MV-4-11 (cell line): ENCODE measurements at regions not wholly inside any gene's neighbourhood (a gene's known extent, or its start where the extent isn't known, plus 50 kb on each side); places are given as distances from the start of the nearest gene placed in this dataset.
"Not testable (repeated sequence)": the region's sequence is repeated elsewhere in the genome, so short reads cannot be mapped to it uniquely, and the experiment has no call there.

Experiments
- DNase-seq: peaks from one replicate; lab custom pipeline; 2025; lab: John Stamatoyannopoulos, UW

DNA sequence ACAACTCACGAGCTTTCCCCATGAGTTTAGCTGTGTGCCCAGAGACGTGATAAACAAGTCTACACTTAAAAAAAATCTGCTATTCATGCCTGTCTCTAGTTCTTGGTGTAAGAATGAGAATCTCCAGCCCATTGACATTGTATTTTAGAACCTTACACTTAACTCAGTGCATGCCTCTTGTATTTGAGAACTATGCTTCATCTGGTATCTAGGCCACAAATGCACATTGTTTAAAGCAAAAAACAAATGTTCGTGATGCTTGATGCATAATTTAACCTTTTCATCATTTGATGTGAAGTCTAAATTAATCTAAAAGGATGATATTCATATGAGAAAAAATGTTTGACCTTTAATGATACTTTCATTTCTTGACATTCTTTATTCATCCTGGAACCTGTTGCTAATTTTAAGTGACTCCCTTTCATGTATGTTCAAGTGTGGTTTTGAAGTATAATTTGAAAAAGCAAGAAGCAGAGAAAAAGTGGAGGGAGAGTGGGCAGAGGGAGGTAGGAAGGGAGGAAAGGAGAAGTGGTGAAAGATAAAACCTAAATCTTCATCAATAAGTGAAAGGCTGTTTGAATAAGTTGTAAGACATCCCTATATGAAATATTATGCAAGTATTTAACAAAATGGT, 116.9 kb downstream of the PFDN4 start:
- no peak for DNase-seq

DNA sequence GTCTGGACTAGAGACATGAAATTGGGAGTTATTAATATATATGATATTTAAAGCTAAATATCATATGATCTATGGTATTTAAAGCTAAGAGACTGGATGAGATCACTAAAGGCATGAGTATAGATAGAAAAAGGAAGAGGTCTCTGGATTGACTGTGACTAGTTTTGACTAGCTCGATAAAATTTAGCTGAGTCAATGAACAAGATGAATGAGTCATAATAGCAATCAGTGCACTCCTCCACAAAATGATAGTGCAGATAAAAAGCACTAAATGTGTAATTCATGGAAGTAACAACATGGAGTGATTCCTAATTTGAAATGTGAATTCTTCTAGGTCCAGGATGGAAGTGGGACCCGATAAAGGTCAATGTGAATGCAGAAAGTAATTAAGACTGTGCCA, 127.4 kb downstream of the PFDN4 start:
- no peak for DNase-seq

DNA sequence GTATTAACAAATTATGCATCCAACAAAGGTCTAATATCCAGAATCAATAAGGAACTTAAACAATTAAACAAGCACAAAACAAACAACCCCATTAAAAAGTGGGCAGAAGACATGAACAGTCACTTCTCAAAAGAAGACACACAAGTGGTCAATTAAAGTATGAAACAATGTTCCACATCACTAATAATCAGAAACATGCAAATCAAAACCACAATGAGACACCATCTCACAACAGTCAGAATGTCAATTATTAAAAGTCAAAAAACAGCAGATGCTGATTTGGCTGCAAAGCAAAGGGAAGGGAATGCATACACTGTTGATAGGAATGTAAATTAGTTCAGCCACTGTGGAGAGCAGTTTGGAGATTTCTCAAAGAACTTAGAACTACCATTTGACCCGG, 129.3 kb downstream of the PFDN4 start:
- no peak for DNase-seq

DNA sequence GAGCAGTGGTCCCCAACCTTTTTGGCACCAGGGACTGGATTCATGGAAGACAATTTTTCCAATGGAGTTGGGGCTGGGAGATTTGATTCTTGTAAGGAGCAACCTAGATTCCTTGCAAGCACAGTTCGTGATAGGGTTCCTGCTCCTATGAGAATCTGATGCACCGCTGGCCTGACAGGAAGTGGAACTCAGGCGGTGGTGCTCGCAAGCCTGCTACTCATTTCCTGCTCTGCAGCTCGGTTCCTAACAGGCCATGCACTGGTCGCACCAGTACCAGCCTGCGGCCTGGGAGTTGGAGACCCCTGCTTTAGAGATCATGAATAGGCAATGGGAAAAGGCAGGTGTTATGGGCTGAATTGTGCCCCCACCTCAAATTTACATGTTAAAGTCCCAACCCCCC, 131.2 kb downstream of the PFDN4 start:
- DNase-seq, result peak; percentile 36

DNA sequence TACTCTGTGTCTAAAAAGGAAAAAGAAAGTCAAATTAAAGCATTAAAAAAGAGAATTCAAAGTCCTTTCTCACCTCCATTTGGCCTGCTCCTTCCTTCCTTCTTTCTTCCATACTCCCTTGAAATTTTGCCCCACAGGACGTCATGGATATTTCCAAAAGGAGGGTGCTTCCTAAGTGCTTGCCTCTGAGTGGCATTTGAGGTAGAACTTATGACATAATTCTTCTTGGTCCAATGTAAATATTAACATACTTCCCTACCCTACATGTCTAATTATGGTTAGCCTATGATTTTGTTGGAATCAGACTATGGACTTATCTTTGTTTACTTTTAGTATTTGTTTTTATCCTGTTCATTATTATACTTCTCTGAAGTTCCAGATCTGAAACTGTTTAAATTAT, 132.3 kb downstream of the PFDN4 start:
- DNase-seq, result no peak

DNA sequence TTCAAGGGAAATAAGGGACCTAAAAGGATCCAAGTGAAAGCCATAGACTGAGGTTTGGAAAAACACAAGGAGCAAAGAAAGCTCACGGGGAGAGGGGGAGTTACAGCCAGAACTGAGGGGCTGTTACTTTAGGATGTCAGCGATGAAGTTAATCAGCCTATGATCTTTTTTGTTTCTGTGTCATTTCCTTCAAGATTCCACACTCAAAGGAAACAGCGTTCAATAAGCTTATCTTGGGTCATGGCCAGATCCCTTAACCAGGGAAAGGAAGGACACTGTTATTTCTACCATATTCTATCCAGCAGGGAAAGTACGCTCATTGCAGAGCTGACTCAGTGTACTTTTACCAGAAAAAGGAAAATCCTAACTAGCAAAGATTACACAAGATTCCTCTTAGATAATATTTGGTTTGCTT, 132.8 kb downstream of the PFDN4 start:
- no peak for DNase-seq

DNA sequence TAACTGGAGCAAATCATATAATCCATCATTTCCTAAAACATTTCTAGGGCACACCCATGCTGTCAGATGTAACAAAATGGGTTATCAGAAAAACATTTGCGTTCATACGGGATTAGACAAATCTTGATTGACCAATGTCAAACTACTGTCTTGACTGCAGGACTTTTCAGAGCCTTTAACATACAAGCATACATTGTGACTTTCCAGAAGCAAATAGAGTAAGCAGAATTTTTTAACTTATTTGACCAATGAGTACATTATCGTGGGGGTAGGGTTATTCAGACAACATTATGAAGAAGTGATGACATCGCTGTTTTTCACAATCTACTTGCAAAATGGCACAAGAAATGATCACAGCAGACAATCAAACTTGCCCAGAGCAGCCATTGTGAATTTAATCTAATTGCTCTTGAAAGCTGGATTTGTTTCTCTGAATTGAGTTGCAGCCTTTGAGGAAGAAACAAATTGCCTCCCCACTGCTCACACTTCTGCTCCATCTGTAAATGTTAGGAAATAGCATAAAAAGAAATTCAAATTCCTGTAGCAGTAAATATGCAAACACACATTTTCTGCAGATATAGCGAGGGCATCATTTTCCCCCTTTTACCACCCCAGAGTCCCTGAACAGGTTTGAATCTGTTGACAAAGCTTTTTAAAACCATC, 133.0 kb upstream of the DOK5 start:
- no peak for DNase-seq

DNA sequence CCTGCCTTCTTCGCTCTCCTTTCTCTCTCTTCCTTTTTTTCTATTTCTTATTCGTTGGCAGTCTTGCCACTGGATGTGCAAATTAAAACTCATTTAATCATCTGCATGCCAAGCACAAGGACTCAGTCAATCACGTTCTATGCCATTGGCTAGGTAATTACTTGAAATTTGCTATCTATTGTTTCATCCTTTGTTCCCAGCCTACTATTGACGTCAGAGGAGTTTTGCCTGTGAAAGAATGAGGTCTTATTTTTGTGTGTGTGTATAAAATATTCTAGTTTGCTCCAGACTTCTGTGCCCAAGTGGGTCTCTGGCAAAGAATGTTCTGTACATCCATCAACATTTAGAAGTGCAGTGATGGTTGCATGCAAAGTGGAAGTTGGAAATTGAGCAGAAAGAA, 132.3 kb upstream of the DOK5 start:
- no peak for DNase-seq

DNA sequence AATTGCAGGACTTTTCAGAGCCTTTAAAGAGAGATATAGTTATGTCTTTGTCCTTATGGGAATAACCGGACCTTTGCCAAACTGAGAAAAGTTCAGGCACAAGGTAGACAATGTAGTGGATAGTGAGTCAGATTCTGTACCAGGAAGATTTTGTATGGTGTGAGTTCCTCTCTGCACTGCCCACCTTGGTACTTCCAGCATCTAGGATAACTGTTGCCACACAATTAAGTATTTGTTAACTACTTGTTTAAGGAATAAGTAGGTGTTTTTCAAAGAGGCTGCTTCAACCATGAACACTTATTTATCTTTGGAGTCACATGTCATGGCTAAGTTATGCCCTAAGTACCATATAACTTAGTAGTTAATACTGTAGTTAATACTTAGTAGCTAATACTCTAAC, 131.8 kb upstream of the DOK5 start:
- no peak for DNase-seq

DNA sequence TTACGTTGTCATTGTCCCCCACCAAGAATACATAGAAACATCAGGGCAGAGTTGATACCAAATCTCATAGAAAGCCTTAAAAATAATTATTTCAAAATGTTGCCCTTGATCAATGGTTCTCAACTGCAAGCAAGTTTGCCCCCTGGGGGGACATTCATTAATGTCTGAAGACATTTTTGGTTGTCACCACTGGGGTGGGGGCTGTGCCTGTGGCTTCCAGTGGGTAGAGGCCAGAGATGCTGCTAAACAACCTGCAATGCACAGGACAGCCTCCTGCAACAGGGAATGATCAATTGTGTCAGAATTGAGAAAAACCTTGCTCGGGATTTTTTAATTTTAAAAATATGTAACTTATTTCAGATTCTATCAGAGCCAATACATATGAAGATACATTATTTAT, 130.6 kb upstream of the DOK5 start:
- DNase-seq, result no peak

DNA sequence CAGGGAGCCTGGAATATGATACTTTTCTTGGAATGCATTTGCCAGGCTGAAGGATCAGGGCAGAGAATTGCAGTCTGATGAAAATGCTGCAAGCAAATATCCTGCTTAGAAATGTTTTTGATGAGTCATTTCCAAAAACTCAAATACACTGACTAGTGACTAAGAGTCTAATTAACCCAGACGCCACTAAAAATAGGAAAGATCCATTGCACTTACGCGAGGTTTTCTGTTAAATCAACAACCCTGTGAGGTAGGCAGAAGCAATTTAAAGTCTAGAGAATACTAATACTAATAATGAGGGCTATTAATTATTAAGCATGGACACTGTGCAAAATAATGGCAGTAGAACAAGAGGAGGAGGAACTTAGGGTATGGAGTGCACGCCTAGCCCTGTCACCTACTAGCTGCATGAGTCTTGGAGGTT, 130.1 kb upstream of the DOK5 start:
- DNase-seq, result peak; percentile 36

DNA sequence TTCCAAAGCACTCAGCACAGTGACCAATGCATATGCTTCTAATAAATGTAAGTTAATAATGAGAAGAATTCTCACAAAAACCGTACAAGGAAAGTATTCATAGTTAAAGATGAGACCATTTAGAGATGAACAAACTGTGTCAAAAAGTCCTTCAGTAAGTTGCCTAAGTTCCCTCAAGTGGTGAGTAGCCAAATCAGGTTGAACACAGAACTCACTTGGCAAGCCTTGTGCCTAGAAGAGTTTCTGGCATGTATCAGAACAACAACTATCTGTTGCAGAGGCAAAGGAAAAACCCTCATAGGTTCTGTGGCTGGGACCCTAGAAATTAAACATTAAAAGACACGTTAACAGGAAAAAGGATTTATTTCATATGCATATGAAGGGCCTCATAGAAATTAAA, 129.6 kb upstream of the DOK5 start:
- DNase-seq, result no peak

DNA sequence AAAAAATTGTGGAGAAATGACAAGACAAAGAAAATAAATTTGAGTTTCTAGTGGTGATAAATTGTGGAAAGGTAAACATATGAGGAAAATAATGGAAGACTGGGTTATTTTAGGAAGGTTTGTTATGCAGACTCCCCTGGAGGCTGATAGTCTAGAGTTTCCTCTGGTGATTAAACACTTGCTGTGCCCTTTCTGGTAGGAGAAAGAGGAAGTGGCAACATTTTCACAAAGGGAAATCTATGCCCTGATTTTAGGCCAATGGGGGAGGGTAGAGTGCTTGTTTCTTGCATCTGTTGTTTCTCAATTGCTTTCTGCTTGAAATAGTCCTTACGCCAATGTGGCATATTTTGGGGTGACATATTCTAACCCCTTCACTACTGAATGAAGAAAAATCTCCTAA, 129.1 kb upstream of the DOK5 start:
- peak; percentile 89 for DNase-seq

DNA sequence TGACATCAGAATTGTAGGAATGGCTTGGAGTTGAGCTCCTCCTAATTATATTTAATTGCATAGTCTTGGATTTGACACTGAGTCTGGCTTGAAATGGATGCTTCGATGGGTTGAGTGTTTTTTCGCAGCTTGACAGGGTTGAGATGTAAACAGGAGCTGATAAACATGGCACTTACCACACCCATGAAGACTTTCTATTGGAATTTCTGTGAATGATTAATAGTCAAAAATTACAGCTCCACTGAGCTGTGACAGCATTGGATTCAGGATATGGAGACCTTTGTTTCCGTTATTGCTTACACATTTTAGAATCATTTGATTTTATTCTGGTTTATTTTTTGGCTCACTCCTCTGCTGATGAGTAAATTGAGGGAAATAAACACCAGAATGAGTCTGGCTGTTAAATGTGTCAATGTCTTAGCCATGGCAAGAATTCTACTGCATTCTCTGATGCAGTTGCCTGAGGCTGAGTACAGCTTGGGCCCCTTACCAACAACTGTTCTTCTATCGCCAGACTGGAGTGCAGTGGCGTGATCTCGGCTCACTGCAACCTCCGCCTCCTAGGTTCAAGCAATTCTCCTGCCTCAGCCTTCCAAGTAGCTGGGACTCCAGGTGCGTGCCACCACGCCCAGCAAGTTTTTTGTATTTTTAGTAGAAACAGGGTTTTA, 128.1 kb upstream of the DOK5 start:
- no peak for DNase-seq

DNA sequence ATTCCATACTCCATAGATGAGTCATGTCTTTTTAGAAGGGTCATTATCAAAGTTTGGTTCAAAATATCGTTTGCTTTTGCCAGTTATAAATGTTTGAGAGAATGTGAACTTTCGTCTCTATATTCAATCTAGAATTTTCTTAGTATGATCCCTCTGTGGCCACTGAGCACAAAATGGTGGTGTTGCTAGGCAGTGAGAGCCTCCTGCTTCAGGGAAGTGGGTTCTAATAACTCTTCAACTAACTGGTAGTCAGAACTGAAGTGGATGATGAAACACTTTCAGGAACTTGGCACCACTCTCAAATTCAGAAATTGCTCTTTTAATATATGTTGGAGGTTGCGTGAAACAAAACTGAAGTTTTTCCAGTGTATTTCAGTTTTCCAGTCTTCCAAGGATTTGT, 125.0 kb upstream of the DOK5 start:
- DNase-seq, result peak; percentile 63

DNA sequence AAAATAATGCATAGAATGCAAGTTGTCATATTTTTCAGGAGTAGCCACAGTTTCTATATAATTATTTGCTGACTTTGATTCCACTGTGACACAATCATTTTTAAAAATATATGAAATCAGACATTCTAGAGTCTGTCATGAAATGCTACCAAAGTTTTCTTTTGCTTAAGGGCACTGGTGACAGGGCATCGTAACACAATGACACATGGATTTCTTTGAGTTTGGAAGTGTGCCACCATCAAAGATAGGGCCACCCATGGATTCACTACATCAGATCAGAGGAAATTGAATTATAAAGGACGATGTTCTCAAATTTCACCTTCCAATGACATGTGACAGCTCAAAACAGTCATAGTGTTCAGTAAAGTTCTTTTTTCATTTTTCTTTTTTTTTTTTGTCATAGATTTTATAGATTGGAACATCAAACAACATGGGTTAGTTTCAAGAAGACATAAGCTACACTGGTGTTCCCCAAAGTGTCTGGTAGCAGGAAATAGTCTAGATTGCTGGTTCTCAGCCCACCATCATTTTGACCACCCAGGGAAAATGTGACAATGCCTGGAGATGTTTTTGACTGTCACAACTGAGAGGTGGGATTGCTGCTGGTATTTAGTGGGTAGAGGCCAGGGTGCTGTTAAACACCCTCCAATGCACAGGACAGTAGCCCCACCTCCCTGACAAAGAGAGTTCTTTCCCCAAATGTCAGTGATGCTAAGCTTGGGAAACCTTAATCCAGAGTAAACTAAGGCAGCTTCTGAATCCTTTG, 123.8 kb upstream of the DOK5 start:
- DNase-seq, result no peak

DNA sequence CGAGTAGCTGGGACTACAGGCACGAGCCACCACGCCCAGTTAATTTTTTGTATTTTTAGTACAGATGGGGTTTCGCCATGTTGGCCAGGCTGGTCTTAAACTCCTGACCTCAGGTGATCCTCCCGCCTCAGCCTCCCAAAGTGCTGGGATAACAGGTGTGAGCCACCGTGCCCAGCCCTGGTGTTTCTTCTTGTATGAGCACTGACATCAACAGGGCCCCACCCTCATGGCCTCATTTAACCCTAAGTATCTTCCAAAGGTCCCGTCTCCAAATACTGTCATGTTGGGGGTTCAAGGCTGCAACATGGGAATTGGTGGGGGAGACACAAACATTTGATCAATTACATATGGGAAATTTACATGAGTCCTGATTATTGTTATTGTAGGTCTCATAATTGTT, 122.9 kb upstream of the DOK5 start:
- DNase-seq, result not testable (repeated sequence)

DNA sequence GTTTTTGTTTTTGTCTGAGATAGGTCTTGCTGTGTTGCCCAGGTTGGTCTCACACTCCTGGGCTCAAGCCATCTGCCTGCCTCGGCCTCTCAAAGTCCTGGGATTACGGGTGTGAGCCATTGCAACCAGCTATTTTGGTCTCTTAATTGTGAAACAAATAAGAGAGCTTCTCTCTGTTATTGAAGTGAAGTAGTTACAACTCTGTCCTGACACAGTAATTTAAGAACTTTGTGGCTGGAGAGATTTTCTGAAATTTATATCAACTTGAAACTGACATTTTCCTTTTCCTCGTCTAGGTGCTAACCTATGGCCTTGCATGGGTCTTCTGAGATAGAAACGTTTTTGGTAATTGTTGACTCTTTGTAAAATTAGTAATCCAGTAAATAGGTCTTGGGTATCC, 122.1 kb upstream of the DOK5 start:
- no peak for DNase-seq

DNA sequence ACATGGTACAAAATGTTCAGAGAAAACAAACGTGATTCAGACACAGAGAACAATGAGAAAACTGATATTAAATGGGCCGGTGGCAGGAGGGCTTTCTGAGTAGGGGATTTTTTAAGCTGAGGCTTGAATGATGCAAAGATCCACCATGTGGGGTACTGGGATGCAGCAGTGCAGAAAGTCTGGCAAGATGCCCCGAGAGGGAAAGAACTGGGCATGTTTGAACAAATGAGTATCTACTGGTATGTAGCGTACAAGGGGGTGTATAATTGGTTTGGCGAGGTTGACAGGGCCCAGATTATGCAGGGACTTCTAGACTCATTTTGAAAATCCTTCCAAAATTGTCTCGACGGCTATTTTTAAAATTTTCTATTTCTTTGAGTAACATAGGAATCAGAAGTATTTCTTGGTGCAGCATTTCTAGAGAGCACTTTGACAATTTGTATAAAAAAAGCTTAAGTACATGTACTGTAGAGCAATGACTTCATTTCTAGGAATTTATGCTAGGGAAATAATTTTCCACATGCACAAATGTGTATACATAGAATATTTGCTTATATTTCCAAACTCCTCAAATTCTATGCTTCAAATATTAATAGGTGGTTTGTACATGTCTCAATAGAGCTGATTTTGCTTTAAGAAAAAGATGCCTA, 119.6 kb upstream of the DOK5 start:
- no peak for DNase-seq

DNA sequence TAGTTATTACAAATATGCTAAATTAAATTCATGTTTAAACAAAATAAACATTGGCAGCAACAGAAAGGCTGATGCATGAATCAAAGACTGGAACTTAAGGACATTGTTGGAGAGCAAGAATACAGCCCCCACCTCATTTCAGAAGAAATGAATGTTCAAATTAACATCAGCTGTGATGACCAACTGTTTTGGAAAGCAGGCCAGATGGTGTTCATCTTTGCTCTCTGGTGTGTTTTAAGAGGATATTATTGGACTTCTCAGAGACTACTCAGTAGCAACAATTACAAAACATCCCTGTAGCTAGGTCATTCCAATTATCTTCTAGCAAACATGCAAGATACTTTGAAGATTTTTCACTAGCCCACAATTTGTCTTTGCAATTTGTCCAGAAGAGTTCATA, 118.6 kb upstream of the DOK5 start:
- DNase-seq, result no peak

DNA sequence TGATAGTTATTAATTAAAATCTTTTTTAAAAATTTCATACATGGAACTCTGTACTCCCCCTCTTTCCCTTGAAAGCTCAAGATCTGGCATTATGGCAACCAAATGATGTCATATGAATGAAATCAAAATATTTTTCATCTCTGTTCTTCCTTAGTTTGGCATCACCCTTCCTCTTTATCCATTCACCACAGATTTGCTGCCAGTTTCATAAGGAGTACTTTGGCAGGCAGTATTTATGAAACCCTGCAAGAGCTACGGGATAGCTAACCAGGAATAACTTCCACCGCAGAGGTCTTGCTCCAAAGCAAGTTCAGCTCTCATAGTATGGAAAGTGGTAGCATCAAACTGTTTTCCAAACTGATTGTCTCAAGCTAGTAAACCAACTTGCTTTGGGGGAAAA, 113.9 kb upstream of the DOK5 start:
- DNase-seq, result no peak

DNA sequence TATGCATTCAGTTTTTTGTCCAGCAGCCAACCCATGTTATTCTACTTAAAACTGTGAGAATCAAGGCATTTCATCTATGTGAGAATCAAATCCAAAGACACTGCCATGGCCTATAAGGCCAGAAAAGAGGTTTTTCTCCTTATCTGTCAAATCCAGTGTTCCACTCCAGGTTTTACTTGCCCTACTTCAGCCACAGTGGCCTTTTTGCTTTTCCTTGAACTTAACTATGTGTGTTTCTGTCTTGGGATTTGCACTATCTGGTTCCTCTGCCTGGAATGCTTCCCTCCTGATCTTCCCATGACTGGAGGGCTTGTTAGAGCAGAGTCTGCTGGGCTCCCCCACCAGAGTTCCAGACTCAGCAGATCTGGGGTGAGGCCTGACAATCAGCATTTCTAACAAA, 113.1 kb upstream of the DOK5 start:
- DNase-seq, result no peak
